K562 (cell line): ENCODE measurements at regions not wholly inside any gene's neighbourhood (a gene's known extent, or its start where the extent isn't known, plus 50 kb on each side); places are given as distances from the start of the nearest gene placed in this dataset.

Experiments used
- ATAC-seq: fragments of 200-7000 bp; cut with Tn5 transposase; 3 replicates; pipeline ENCODE4 v1.9.1; 2020; ENCODE audit warnings: moderate library complexity
- BruUV-seq: library from RNA; stranded (reverse); fragments of 400-500 nt; replicated peaks from 2 replicates; lab custom pipeline; 2021; lab: Mats Ljungman, UMichigan
- CTCF ChIA-PET: fragments of 300-600 bp; formaldehyde crosslinking; extraction: SDS; loops from one replicate; lab custom pipeline; 2021; ENCODE audit warnings: low intra/inter-chr PET ratio; lab: Yijun Ruan, JAX
- POLR2A ChIA-PET: fragments of 300-600, 350-650 bp; sonication (Branson Sonifier 250); formaldehyde crosslinking; extraction: SDS; loops from one replicate; lab custom pipeline; 2021; ENCODE audit warnings: antibody characterized with exemption, inconsistent platforms; lab: Yijun Ruan, JAX
- DNase-seq, 4 experiments: peaks; one replicate each; pipeline versions ENCODE4 v3.0.0 to v3.0.0-alpha.2; 2011 to 2018; ENCODE audit warnings: low spot score in 3 of 4, mixed read lengths in 3 of 4; ENCODE audit errors: extremely low read depth in 1 of 4
- FAIRE-seq: peaks from 2 replicates; lab custom pipeline; 2011; peaks lifted over from hg19 to GRCh38; lab: Jason Lieb, UNC
- H2AFZ ChIP-seq: 2 replicates; pipeline ENCODE4 v1.6.0; 2011; ENCODE audit warnings: low read depth, low read length, control low read depth, inconsistent platforms
- H3K27ac ChIP-seq: fragments of 200-600 bp; 3 replicates; pipeline ENCODE4 v1.8.0; 2011; ENCODE audit warnings: low read depth, mild to moderate bottlenecking, control low read depth, inconsistent platforms, low read length, moderate library complexity, mixed read lengths; ENCODE audit errors: extremely low read depth
- H3K27me3 ChIP-seq, 2 experiments: fragments of 300-600 bp in 1 of 2; 2 replicates in 1 of 2; 3 replicates in 1 of 2; pipeline versions ENCODE4 v1.6.0 to v1.8.0; 2011; ENCODE audit warnings: inconsistent platforms in 2 of 2, low read length in 2 of 2, mild to moderate bottlenecking in 1 of 2, mixed read lengths in 1 of 2, moderate library complexity in 1 of 2; ENCODE audit not compliant: control insufficient read depth in 2 of 2, insufficient read depth in 2 of 2
- H3K36me3 ChIP-seq: fragments of 300-600 bp; 3 replicates; pipeline ENCODE4 v1.8.0; 2011; ENCODE audit warnings: mild to moderate bottlenecking, low read length, inconsistent platforms; ENCODE audit not compliant: control insufficient read depth, insufficient read depth
- H3K4me1 ChIP-seq, 2 experiments: fragments of 200-600 bp in 1 of 2; replicated peaks in 1 of 2; 2 replicates in 1 of 2; 3 replicates in 1 of 2; pipeline versions ENCODE4 v1.5.1 to v1.8.0; 2011; ENCODE audit warnings: inconsistent platforms in 2 of 2, low read length in 2 of 2, mild to moderate bottlenecking in 1 of 2, mixed read lengths in 1 of 2, moderate library complexity in 1 of 2; ENCODE audit not compliant: control insufficient read depth in 2 of 2, insufficient read depth in 2 of 2
- H3K4me2 ChIP-seq: 2 replicates; pipeline ENCODE4 v1.6.1; 2011; ENCODE audit warnings: low read length, control low read depth, inconsistent platforms, mixed read lengths; ENCODE audit not compliant: insufficient read depth
- H3K4me3 ChIP-seq: fragments of 200-600 bp; sonication (generic), shearing (Covaris generic); 2 replicates; pipeline ENCODE4 v1.5.1; 2016; ENCODE audit warnings: control low read depth, inconsistent platforms
- H3K79me2 ChIP-seq: fragments of 200-600 bp; 3 replicates; pipeline ENCODE4 v1.8.0; 2011; ENCODE audit warnings: low read length, inconsistent platforms; ENCODE audit not compliant: control insufficient read depth, insufficient read depth
- H3K9ac ChIP-seq, 2 experiments: 2 replicates each; pipeline versions ENCODE4 v1.6.0 to v1.6.1; 2011; ENCODE audit warnings: low read depth in 2 of 2, low read length in 2 of 2, control low read depth in 1 of 2, inconsistent platforms in 1 of 2, mild to moderate bottlenecking in 1 of 2, mixed read lengths in 1 of 2; ENCODE audit not compliant: insufficient read depth in 1 of 2
- H3K9me1 ChIP-seq: one replicate; pipeline ENCODE4 v1.6.0; 2011; ENCODE audit warnings: inconsistent platforms, mild to moderate bottlenecking, low read length, moderate library complexity; ENCODE audit not compliant: control insufficient read depth, insufficient read depth
- H3K9me3 ChIP-seq: replicated peaks from 2 replicates; pipeline ENCODE4 v1.5.1; 2011; ENCODE audit warnings: low read depth, low read length, inconsistent platforms; ENCODE audit not compliant: control insufficient read depth, insufficient read depth
- H4K20me1 ChIP-seq: replicated peaks from 2 replicates; pipeline ENCODE4 v1.6.1; 2011; ENCODE audit warnings: low read length, inconsistent platforms, mixed read lengths; ENCODE audit not compliant: control insufficient read depth, insufficient read depth
- BRD4 ChIP-seq: fragments of 200-600 bp; sonication (generic); IDR thresholded peaks from 2 replicates; pipeline ENCODE4 v1.6.1; 2017; ENCODE audit warnings: inconsistent platforms
- CHCHD3 ChIP-seq: fragments of 250-450 bp; sonication (Bioruptor Pico); IDR thresholded peaks from 2 replicates; pipeline ENCODE4 v2.1.2; 2022; ENCODE audit warnings: mild to moderate bottlenecking
- CTCFL ChIP-seq: IDR thresholded peaks from 2 replicates; pipeline ENCODE4 v1.6.1; 2011; ENCODE audit warnings: borderline replicate concordance, low read depth, mild to moderate bottlenecking, moderate library complexity, low read length; ENCODE audit not compliant: insufficient read depth, poor library complexity, severe bottlenecking
- NRF1 ChIP-seq, 2 experiments: fragments of 450-650 bp; IDR thresholded peaks in 1 of 2; conservative IDR thresholded peaks in 1 of 2; 2 replicates each; pipeline ENCODE4 v1.6.1; 2014; ENCODE audit warnings: mild to moderate bottlenecking in 2 of 2
- POLR3G ChIP-seq: IDR thresholded peaks from 2 replicates; pipeline ENCODE4 v1.6.1; 2011; ENCODE audit not compliant: insufficient read length, insufficient replicate concordance; ENCODE audit errors: extremely low read depth
- PTTG1 ChIP-seq: fragments of 450-650 bp; IDR thresholded peaks from 2 replicates; pipeline ENCODE4 v1.6.1; 2016; ENCODE audit warnings: low read depth, mild to moderate bottlenecking, missing genetic modification characterization, missing compliant biosample characterization
- RNF2 ChIP-seq: sonication (generic); IDR thresholded peaks from 2 replicates; pipeline ENCODE4 v1.6.1; 2016
- TARDBP ChIP-seq: fragments of 450-650 bp; IDR thresholded peaks from 2 replicates; pipeline ENCODE4 v1.6.1; 2016
- TBL1XR1 ChIP-seq, 2 experiments: IDR thresholded peaks; 2 replicates each; pipeline ENCODE4 v1.6.1; 2012; ENCODE audit warnings: improper control_type of control experiment in 2 of 2, low read length in 2 of 2, mild to moderate bottlenecking in 1 of 2
- YY1 ChIP-seq, 3 experiments: IDR thresholded peaks; 2 replicates each; pipeline ENCODE4 v1.6.1; 2011; ENCODE audit warnings: low read length in 2 of 3, mild to moderate bottlenecking in 2 of 3, moderate library complexity in 2 of 3, borderline replicate concordance in 1 of 3, control low read depth in 1 of 3, low read depth in 1 of 3; ENCODE audit not compliant: insufficient read depth in 3 of 3, insufficient replicate concordance in 2 of 3, control insufficient read depth in 1 of 3, insufficient read length in 1 of 3; ENCODE audit errors: extremely low read depth in 1 of 3
- ZNF561 ChIP-seq: fragments of 450-650 bp; formaldehyde crosslinking; conservative IDR thresholded peaks from 2 replicates; pipeline ENCODE4 v1.4.0; 2020; ENCODE audit warnings: mild to moderate bottlenecking, moderate library complexity
- WGBS: fragments of 100-300 bp; shearing (Covaris generic); methylation state at CpG from one replicate; pipeline ENCODE4 v1.1.6; 2016; ENCODE audit warnings: low coverage, mixed read lengths; ENCODE audit not compliant: insufficient coverage; ENCODE audit errors: missing lambda C conversion rate; 5-methylcytosine and 5-hydroxymethylcytosine counted together
- in situ Hi-C: fragments of 300-500 bp; cut with MboI; formaldehyde crosslinking; loops from 4 replicates; pipeline ENCODE4 v1.15.0; 2018; ENCODE audit warnings: inconsistent platforms, mixed read lengths
- intact Hi-C: fragments of 100-400 bp; cut with micrococcal nuclease; formaldehyde crosslinking; loops from 2 replicates; pipeline ENCODE4 v1.14.2; 2022
- TF ChIP-seq, protein P1 (sequence below): fragments of 450-650 bp; IDR thresholded peaks from 2 replicates; pipeline ENCODE4 v1.6.1; 2016; ENCODE audit warnings: borderline replicate concordance

GRCh38 chr12:97229004-97229403 lies 233.6 kb upstream of the RMST start (continued):
- TF ChIP-seq CTCFL (no peak), POLR3G (no peak), PTTG1 (tag) (no peak), BRD4 (no peak), YY1 (IDR thresholded peaks at IDR 0.05; ENCODE audit: borderline replicate concordance in 1 of 3, control insufficient read depth in 1 of 3, extremely low read depth in 1 of 3, insufficient read depth in 3 of 3, insufficient read length in 1 of 3, insufficient replicate concordance in 2 of 3, low read depth in 1 of 3, low read length in 2 of 3) (no peak)

- no peak for FAIRE-seq
- Histone ChIP-seq H3K36me3 (no peaks in the 10 kb centered on the region), H4K20me1 (no peaks in the 10 kb centered on the region), H3K27me3 (no peaks in the 10 kb centered on the region), H2AFZ (no peak overlapping the region), H3K4me3 (no peak overlapping the region), H3K4me2 (no peak overlapping the region), H3K9me1 (no peaks in the 10 kb centered on the region), H3K9ac (no peak overlapping the region), H3K4me1 (no peaks in the 10 kb centered on the region), H3K79me2 (no peaks in the 10 kb centered on the region), H3K27ac (no peak overlapping the region), H3K9me3 (0 out of 2 replicates have a peak, but pooled peaks cover 2% of the 10 kb centered on the region)
- no peak for TF ChIP-seq NRF1 (conservative IDR thresholded peaks at IDR 0.05 in 1 of 2, IDR thresholded peaks at IDR 0.05 in 1 of 2)
- no peak for TF ChIP-seq ZNF561 (CRISPR knock-in tag)
- TF ChIP-seq RNF2: no peak
- TF ChIP-seq, protein P1, sequence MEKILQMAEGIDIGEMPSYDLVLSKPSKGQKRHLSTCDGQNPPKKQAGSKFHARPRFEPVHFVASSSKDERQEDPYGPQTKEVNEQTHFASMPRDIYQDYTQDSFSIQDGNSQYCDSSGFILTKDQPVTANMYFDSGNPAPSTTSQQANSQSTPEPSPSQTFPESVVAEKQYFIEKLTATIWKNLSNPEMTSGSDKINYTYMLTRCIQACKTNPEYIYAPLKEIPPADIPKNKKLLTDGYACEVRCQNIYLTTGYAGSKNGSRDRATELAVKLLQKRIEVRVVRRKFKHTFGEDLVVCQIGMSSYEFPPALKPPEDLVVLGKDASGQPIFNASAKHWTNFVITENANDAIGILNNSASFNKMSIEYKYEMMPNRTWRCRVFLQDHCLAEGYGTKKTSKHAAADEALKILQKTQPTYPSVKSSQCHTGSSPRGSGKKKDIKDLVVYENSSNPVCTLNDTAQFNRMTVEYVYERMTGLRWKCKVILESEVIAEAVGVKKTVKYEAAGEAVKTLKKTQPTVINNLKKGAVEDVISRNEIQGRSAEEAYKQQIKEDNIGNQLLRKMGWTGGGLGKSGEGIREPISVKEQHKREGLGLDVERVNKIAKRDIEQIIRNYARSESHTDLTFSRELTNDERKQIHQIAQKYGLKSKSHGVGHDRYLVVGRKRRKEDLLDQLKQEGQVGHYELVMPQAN: no peak
- no peak for TF ChIP-seq TBL1XR1 (IDR thresholded peaks at IDR 0.05; ENCODE audit: low read length in 2 of 2)
- no peak for TF ChIP-seq TARDBP
- TF ChIP-seq CHCHD3 (CRISPR knock-in tag): no peak
- DNase-seq: no peak
- intact Hi-C loops: no loop called here
- CTCF ChIA-PET: no interaction called here
- BruUV-seq: no TSS peak
- 15% methylated on average over 10 of the region's 10 CpGs for WGBS
- ATAC-seq: no peak
- in situ Hi-C loops: no loop called here
- POLR2A ChIA-PET: no interaction called here
These were observed 227.5 kb upstream of the RMST start for GRCh38 chr12:97235102-97235501.
